ENCODE measurements at regions not wholly inside any gene's neighbourhood (a gene's known extent, or its start where the extent isn't known, plus 50 kb on each side); places are given as distances from the start of the nearest gene placed in this dataset.
"Not testable (repeated sequence)": the region's sequence is repeated elsewhere in the genome, so short reads cannot be mapped to it uniquely, and the experiment has no call there.

DNA sequence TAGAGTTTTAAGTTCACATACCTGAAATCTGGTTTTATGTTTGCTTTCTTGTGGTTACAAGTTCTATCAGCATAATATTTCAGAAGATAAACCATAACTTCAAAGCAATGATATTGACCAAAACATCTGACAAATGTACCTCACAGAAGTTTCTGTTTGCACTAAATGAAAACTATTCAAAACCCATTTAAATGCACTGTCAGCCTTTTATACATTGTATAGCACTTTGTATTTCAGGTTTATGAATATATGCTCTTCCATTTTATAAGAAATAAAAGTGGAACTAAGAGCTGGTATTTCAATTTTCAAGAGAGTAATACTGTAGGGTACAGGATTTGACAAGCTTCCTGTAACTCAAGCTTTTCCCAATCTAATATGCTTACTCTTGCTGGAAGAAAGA lies 388.6 kb upstream of the MBL2 start:
- no peak for DNase-seq
- Histone ChIP-seq H3K4me3 (ENCODE audit: low read depth, low read length) (no peak overlapping the region), H3K27me3 (no peaks in the 10 kb centered on the region), H3K9me3 (no peaks in the 10 kb centered on the region), H3K4me1 (no peaks in the 10 kb centered on the region), H3K36me3 (no peaks in the 10 kb centered on the region)
- TF ChIP-seq, protein P1, sequence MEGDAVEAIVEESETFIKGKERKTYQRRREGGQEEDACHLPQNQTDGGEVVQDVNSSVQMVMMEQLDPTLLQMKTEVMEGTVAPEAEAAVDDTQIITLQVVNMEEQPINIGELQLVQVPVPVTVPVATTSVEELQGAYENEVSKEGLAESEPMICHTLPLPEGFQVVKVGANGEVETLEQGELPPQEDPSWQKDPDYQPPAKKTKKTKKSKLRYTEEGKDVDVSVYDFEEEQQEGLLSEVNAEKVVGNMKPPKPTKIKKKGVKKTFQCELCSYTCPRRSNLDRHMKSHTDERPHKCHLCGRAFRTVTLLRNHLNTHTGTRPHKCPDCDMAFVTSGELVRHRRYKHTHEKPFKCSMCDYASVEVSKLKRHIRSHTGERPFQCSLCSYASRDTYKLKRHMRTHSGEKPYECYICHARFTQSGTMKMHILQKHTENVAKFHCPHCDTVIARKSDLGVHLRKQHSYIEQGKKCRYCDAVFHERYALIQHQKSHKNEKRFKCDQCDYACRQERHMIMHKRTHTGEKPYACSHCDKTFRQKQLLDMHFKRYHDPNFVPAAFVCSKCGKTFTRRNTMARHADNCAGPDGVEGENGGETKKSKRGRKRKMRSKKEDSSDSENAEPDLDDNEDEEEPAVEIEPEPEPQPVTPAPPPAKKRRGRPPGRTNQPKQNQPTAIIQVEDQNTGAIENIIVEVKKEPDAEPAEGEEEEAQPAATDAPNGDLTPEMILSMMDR (IDR thresholded peaks at IDR 0.05; ENCODE audit: low read depth, low read length): no peak

DNA sequence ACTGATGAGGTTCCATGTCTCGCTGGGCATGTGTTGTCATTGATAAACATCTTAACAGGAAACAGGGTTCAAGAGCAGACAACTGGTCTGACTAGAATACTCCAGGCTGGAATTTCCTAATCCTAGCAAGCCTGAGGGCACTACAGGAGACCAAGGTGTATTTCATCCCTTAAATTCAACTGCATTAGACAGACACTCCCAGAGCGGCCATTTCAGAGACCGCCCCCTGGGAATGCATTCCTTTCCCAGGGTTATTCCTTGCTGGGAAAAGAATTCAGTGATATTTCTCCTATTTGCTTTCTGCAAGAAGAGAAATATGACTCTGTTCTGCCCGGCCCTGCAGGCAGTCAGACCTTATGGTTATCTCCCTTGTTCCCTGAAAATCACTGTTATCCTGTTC lies 383.1 kb upstream of the MBL2 start:
- H3K36me3 ChIP-seq; H3K4me3 ChIP-seq (ENCODE audit: low read depth, low read length); DNase-seq; H3K27me3 ChIP-seq; H3K9me3 ChIP-seq; H3K4me1 ChIP-seq: not testable (repeated sequence)

DNA sequence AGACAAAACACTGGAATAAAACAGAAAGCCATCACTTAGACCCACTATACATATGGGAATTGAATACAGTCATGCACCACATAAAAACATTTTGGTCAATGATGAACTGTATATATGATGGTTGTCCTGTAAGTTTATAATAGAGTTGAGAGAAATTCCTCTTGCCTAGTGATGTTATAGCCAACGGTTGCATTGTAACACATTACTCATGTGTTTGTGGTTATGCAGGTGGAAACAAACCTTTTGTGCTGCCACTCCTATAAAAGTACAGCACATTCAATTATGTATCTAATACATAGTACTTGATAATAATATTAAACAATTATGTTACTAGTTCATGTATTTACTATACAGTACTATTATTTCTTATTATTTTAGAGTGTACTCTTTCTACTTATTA lies 381.2 kb upstream of the MBL2 start:
- Histone ChIP-seq H3K36me3 (no peaks in the 10 kb centered on the region), H3K27me3 (no peaks in the 10 kb centered on the region)

DNA sequence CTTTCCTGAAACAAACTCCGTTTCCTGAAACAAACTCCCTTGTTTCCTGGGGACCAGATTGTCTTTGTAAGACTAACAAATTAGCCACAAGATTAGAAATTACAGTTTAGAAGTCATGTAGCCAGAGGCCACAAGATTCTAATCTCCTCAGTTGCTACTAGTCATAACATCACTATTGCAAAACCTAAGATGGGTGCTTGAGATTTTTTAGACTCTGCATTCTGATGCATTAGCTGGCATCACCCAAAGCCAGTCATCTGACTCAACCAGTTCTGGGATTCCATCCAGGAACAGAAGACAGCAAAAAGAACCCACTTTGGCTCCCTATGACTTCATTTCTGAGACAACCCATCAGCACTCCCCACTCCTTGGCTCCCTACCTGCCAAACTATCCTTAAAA lies 367.9 kb upstream of the MBL2 start:
- no peaks in the 10 kb centered on the region for H3K4me1 ChIP-seq
- TF ChIP-seq, protein P1 (IDR thresholded peaks at IDR 0.05; ENCODE audit: low read depth, low read length): no peak

More for the DNA sequence above, 381.2 kb upstream of the MBL2 start:
- no peak for DNase-seq
- TF ChIP-seq, protein P1 (IDR thresholded peaks at IDR 0.05; ENCODE audit: low read depth, low read length): no peak
- H3K9me3 ChIP-seq: no peaks in the 10 kb centered on the region
- no peak overlapping the region for H3K4me3 ChIP-seq (ENCODE audit: low read depth, low read length)
- no peaks in the 10 kb centered on the region for H3K4me1 ChIP-seq

DNA sequence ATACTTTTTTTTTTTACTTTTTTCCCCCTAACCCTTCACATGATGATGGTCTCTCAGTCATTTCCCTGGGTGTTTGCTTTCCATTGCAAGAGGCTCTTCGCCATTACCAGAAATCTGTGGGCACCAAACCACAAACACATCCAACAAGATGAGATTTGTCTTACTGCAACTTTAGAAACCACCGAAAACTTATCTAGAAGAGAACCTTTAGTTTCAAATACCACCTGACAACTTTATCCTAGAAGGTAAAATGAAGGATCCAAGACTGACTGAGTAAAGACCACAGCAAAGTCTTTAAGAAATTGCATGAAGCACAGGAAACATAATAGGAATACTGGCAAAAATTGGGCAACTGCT lies 363.3 kb upstream of the MBL2 start:
- no peaks in the 10 kb centered on the region for H3K9me3 ChIP-seq
- TF ChIP-seq, protein P1 (IDR thresholded peaks at IDR 0.05; ENCODE audit: low read depth, low read length): no peak

More for the DNA sequence above, 367.9 kb upstream of the MBL2 start:
- H3K9me3 ChIP-seq: no peaks in the 10 kb centered on the region
- DNase-seq: no peak
- no peaks in the 10 kb centered on the region for H3K36me3 ChIP-seq
- H3K4me3 ChIP-seq (ENCODE audit: low read depth, low read length): no peak overlapping the region
- no peaks in the 10 kb centered on the region for H3K27me3 ChIP-seq

DNA sequence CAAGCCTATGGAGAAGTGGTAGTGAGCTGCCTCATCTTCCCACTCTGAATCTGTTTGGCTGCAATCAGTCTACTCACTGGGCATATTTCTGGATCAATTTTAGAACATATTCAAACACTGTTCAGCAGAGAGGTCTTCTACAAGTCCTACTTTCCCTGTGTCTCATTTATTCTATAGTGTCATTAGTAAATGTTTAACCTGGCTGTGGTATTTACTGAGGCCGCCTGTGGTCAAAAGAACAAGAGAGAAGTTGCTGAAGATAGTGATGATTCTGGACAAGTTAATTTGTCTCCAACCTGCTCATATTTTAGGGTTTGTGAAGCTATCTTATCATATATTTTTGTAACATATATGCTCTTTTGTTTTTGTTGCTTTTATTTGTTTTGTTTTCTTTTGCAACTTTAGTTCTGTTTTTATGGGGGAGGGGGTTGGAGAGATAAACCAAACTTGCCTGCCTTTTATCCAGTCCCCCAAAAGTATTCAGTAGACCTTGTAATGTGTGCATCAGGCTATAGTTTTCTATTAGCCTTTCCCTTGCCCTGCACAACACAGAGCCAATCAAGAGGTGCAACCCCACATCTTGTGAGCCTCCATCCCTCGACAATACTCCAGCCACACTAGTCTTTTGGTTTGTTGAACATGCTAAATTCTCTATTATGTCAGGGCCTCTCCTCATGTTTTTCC lies 362.8 kb upstream of the MBL2 start:
- no peak for DNase-seq
- TF ChIP-seq, protein P1 (IDR thresholded peaks at IDR 0.05; ENCODE audit: low read depth, low read length): no peak
- H3K4me3 ChIP-seq (ENCODE audit: low read depth, low read length): no peak overlapping the region
- H3K4me1 ChIP-seq: no peaks in the 10 kb centered on the region
- H3K27me3 ChIP-seq: no peaks in the 10 kb centered on the region
- no peaks in the 10 kb centered on the region for H3K36me3 ChIP-seq
- no peaks in the 10 kb centered on the region for H3K9me3 ChIP-seq

More for the DNA sequence above, 363.3 kb upstream of the MBL2 start:
- no peaks in the 10 kb centered on the region for H3K4me1 ChIP-seq
- no peaks in the 10 kb centered on the region for H3K27me3 ChIP-seq
- H3K36me3 ChIP-seq: no peaks in the 10 kb centered on the region
- no peak for DNase-seq
- no peak overlapping the region for H3K4me3 ChIP-seq (ENCODE audit: low read depth, low read length)

Data from BE2C (cell line).